Natural killer cell (primary cell): ENCODE measurements at regions not wholly inside any gene's neighbourhood (a gene's known extent, or its start where the extent isn't known, plus 50 kb on each side); places are given as distances from the start of the nearest gene placed in this dataset.

Source experiments
- ATAC-seq, 3 donors: fragments of 150-1000 bp in 2 of 3; fragments of 200-7000 bp in 1 of 3; cut with Tn5 transposase; 1 replicate in 1 of 3; 2 replicates in 2 of 3; pipeline ENCODE4 v1.10.0; 2021; ENCODE audit warnings: mild to moderate bottlenecking in 2 of 3, moderate library complexity in 2 of 3
- DNase-seq, 2 donors: peaks; one replicate each; pipeline versions ENCODE4 v3.0.0 to v3.0.0-alpha.2; 2013 to 2021; ENCODE audit warnings: mixed read lengths in 1 of 2
- H3K27ac ChIP-seq: one replicate; pipeline ENCODE4 v1.5.1; 2013; ENCODE audit warnings: mild to moderate bottlenecking, low read length
- H3K27me3 ChIP-seq: one replicate; pipeline ENCODE4 v1.6.1; 2013; ENCODE audit warnings: low read length; ENCODE audit not compliant: control insufficient read depth, insufficient read depth
- H3K36me3 ChIP-seq: one replicate; pipeline ENCODE4 v1.6.1; 2013; ENCODE audit warnings: low read length; ENCODE audit not compliant: control insufficient read depth, insufficient read depth
- H3K4me1 ChIP-seq: one replicate; pipeline ENCODE4 v1.6.1; 2013; ENCODE audit warnings: low read length; ENCODE audit not compliant: control insufficient read depth, insufficient read depth
- H3K4me3 ChIP-seq: one replicate; pipeline ENCODE4 v1.5.1; 2013; ENCODE audit warnings: low read length
- H3K9me3 ChIP-seq: one replicate; pipeline ENCODE4 v1.6.1; 2013; ENCODE audit warnings: low read length; ENCODE audit not compliant: control insufficient read depth, insufficient read depth
- H3K27ac Mint-ChIP-seq, 2 donors: one replicate each; pipeline ENCODE4 v1.8.0; 2022; ENCODE audit warnings: mild to moderate bottlenecking in 2 of 2, mixed read lengths in 2 of 2, moderate library complexity in 1 of 2
- H3K27me3 Mint-ChIP-seq, 2 donors: one replicate each; pipeline ENCODE4 v1.8.0; 2022; ENCODE audit warnings: low read depth in 2 of 2, mixed read lengths in 2 of 2
- H3K36me3 Mint-ChIP-seq: one replicate; pipeline ENCODE4 v1.8.0; 2022; ENCODE audit warnings: mixed read lengths
- H3K4me1 Mint-ChIP-seq, 2 donors: one replicate each; pipeline ENCODE4 v1.8.0; 2022; ENCODE audit warnings: mixed read lengths in 2 of 2
- H3K4me3 Mint-ChIP-seq: one replicate; pipeline ENCODE4 v1.8.0; 2022; ENCODE audit warnings: mild to moderate bottlenecking, moderate library complexity, mixed read lengths
- H3K9me3 Mint-ChIP-seq, 2 donors: one replicate each; pipeline ENCODE4 v1.8.0; 2022; ENCODE audit warnings: mixed read lengths in 2 of 2
- CTCF ChIP-seq: fragments of 200-600 bp; IDR thresholded peaks from one replicate; pipeline ENCODE4 v1.8.0; 2022; ENCODE audit warnings: antibody characterized with exemption
- WGBS: methylation state at CpG from one replicate; pipeline ENCODE4 v1.1.7; 2013; ENCODE audit warnings: missing lambda C conversion rate; ENCODE audit not compliant: insufficient coverage; 5-methylcytosine and 5-hydroxymethylcytosine counted together
- intact Hi-C: fragments of 100-400 bp; cut with micrococcal nuclease; formaldehyde crosslinking; loops from one replicate; pipeline ENCODE4 v1.14.2; 2022

DNA sequence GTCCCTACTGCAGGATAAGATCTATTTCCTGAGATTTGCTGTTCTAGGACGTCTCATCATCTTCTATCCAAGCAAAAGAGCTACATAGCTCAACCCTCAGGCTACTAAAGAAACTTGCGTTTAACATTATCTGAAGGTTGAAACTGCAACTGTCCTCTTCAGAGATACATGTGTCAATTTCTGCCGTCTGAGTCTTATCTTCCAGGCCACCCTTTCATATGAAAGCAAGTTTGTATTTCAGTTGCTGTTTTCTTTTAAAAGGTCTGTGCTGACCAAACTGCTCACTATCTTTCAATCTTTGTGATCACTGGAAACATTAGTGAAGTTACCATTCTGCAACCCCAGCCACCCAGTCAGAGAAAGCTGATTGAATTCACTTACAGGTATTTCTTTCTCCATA is 108.6 kb upstream of the RAB3GAP2 start:
- no peak for DNase-seq
- no peak overlapping the region for H3K27ac ChIP-seq
- H3K27me3 Mint-ChIP-seq = peaks cover 0 to 15% of the 10 kb centered on the region in 2 donors
- ATAC-seq = no peak
- TF ChIP-seq CTCF = no peak
- intact Hi-C loops = no loop called here
- no peaks in the 10 kb centered on the region for H3K4me1 Mint-ChIP-seq
- no peak overlapping the region for H3K27ac Mint-ChIP-seq
- no peak overlapping the region for H3K4me3 Mint-ChIP-seq
- no peak overlapping the region for H3K4me3 ChIP-seq
- WGBS = 77% methylated on average over 3 of the region's 3 CpGs
- H3K36me3 Mint-ChIP-seq = no peaks in the 10 kb centered on the region
- no peaks in the 10 kb centered on the region for H3K36me3 ChIP-seq
- H3K4me1 ChIP-seq = no peaks in the 10 kb centered on the region
- H3K9me3 Mint-ChIP-seq = peaks cover 3% of the 10 kb centered on the region in 2 donors
- no peaks in the 10 kb centered on the region for H3K9me3 ChIP-seq
- no peaks in the 10 kb centered on the region for H3K27me3 ChIP-seq

GRCh38 chr1:220378571-220379302 is 106.5 kb upstream of the RAB3GAP2 start:
- Histone ChIP-seq H3K4me1 (no peaks in the 10 kb centered on the region), H3K27ac (no peak overlapping the region), H3K9me3 (no peaks in the 10 kb centered on the region), H3K36me3 (no peaks in the 10 kb centered on the region), H3K27me3 (no peaks in the 10 kb centered on the region), H3K4me3 (no peak overlapping the region)
- Mint-ChIP-seq H3K27ac (no peak overlapping the region), H3K4me3 (no peak overlapping the region), H3K9me3 (no peaks in the 10 kb centered on the region), H3K36me3 (no peaks in the 10 kb centered on the region), H3K27me3 (peaks cover 0 to 16% of the 10 kb centered on the region in 2 donors), H3K4me1 (no peaks in the 10 kb centered on the region)
- 85% methylated on average over 10 of the region's 11 CpGs for WGBS
- ATAC-seq = no peak
- intact Hi-C loops = no loop called here
- no peak for TF ChIP-seq CTCF
- no peak for DNase-seq

- no peak for TF ChIP-seq CTCF
- Mint-ChIP-seq H3K4me3 (no peak overlapping the region), H3K27me3 (peaks cover 0 to 16% of the 10 kb centered on the region in 2 donors), H3K27ac (no peak overlapping the region), H3K9me3 (no peaks in the 10 kb centered on the region), H3K4me1 (no peaks in the 10 kb centered on the region), H3K36me3 (no peaks in the 10 kb centered on the region)
- ATAC-seq = no peak
- no peaks in the 10 kb centered on the region for H3K4me1 ChIP-seq
- no peaks in the 10 kb centered on the region for H3K9me3 ChIP-seq
- H3K27ac ChIP-seq = no peak overlapping the region
- no peaks in the 10 kb centered on the region for H3K27me3 ChIP-seq
- no peaks in the 10 kb centered on the region for H3K36me3 ChIP-seq
- intact Hi-C loops = no loop called here
- 75% methylated on average over 3 of the region's 3 CpGs for WGBS
- DNase-seq = no peak
- H3K4me3 ChIP-seq = no peak overlapping the region
These were observed 103.5 kb upstream of the RAB3GAP2 start for GRCh38 chr1:220375715-220376114.

GRCh38 chr1:220374449-220374848 is 102.2 kb upstream of the RAB3GAP2 start:
- Histone ChIP-seq H3K4me3 (no peak overlapping the region), H3K27me3 (no peaks in the 10 kb centered on the region), H3K36me3 (no peaks in the 10 kb centered on the region), H3K27ac (no peak overlapping the region), H3K4me1 (no peaks in the 10 kb centered on the region), H3K9me3 (no peaks in the 10 kb centered on the region)
- Mint-ChIP-seq H3K9me3 (no peaks in the 10 kb centered on the region), H3K4me1 (no peaks in the 10 kb centered on the region), H3K27me3 (peaks cover 0 to 27% of the 10 kb centered on the region in 2 donors), H3K4me3 (no peak overlapping the region), H3K27ac (no peak overlapping the region), H3K36me3 (no peaks in the 10 kb centered on the region)
- DNase-seq (no peak), ATAC-seq (no peak)
- TF ChIP-seq CTCF = no peak
- WGBS = 100% methylated on average over 2 of the region's 2 CpGs
- intact Hi-C loops = no loop called here
